AG09309 (cell line): ENCODE measurements at regions not wholly inside any gene's neighbourhood (a gene's known extent, or its start where the extent isn't known, plus 50 kb on each side); places are given as distances from the start of the nearest gene placed in this dataset.

Experiments used
- DNase-seq: peaks from one replicate; pipeline ENCODE4 v3.0.0-alpha.2; 2010; ENCODE audit warnings: low read depth
- H3K4me3 ChIP-seq: 2 replicates; pipeline ENCODE4 v1.5.1; 2011; ENCODE audit warnings: mild to moderate bottlenecking, low read depth, low read length, moderate library complexity; ENCODE audit not compliant: control insufficient read depth
- CTCF ChIP-seq: IDR thresholded peaks from 2 replicates; pipeline ENCODE4 v1.5.1; 2011; ENCODE audit warnings: mild to moderate bottlenecking, low read depth, low read length, inconsistent platforms; ENCODE audit not compliant: insufficient read depth, control insufficient read depth; ENCODE audit errors: missing control alignments

- H3K4me3 ChIP-seq, result no peak overlapping the region
- TF ChIP-seq CTCF, result no peak
- DNase-seq, result no peak
Measured at GRCh38 chr3:88984256-88984655, 123.2 kb upstream of the EPHA3 start.

- no peak for DNase-seq
- no peak for TF ChIP-seq CTCF
- no peak overlapping the region for H3K4me3 ChIP-seq
Measured at GRCh38 chr3:88984832-88985231, 122.6 kb upstream of the EPHA3 start.

- no peak overlapping the region for H3K4me3 ChIP-seq
- TF ChIP-seq CTCF, result no peak
- no peak for DNase-seq
Measured at GRCh38 chr3:88985491-88985890, 121.9 kb upstream of the EPHA3 start.

- peak; percentile 74 for DNase-seq
- no peak for TF ChIP-seq CTCF
Measured at GRCh38 chr3:88986834-88987233, 120.6 kb upstream of the EPHA3 start.

GRCh38 chr3:88987776-88988175, 119.6 kb upstream of the EPHA3 start:
- no peak overlapping the region for H3K4me3 ChIP-seq
- no peak for DNase-seq
- no peak for TF ChIP-seq CTCF

More at GRCh38 chr3:88986834-88987233, 120.6 kb upstream of the EPHA3 start:
- no peak overlapping the region for H3K4me3 ChIP-seq

GRCh38 chr3:88988906-88989305, 118.5 kb upstream of the EPHA3 start:
- TF ChIP-seq CTCF, result no peak
- DNase-seq, result no peak
- no peak overlapping the region for H3K4me3 ChIP-seq

- TF ChIP-seq CTCF, result no peak
- DNase-seq, result no peak
- H3K4me3 ChIP-seq, result no peak overlapping the region
Measured at GRCh38 chr3:88991496-88991895, 115.9 kb upstream of the EPHA3 start.
